CD4-positive, alpha-beta T cell treated with Interferon gamma for 1 hour (primary cell): ENCODE measurements at regions not wholly inside any gene's neighbourhood (a gene's known extent, or its start where the extent isn't known, plus 50 kb on each side); places are given as distances from the start of the nearest gene placed in this dataset.
"Not testable (repeated sequence)": the region's sequence is repeated elsewhere in the genome, so short reads cannot be mapped to it uniquely, and the experiment has no call there.

ENCODE experiments used
- DNase-seq: peaks from one replicate; pipeline ENCODE4 v3.0.0-alpha.2; 2020

DNA sequence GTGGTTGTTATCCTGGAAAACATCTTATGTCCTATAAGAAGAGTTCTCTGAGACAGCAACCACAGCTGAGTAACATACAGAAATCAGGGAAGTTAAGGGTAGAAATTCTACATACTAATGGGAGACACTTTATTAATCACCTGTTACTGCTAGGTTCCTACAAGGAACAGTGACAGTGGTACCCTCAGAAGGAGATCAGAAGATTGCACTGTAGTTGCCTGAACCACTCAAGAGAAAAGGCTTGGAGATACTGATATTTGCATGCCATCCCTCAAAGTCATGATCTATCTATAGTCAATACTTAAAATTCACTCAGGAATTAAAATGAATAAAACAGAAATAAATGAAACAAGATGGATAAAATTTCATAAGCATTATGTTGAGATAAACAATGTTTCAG is 136.0 kb downstream of the LMLN start:
- no peak for DNase-seq

DNA sequence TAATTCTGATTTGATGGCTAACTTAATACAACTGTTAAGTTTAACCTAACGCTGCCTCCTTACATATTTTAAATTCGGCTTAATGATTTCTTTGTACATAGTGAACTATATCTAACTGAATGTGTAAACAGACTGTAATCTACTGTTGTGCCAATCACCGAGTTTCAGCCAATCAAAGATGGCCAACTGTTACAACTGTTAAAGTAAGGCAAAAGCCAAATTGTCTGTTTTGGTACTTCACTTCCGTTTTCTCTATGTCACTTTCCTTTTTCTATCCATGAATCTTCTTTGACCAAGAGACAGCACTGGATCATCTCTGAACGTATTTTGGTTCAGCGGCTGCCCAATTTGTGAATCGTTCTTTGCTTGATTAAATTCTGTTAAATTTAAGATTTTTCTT is 137.0 kb downstream of the LMLN start:
- DNase-seq = no peak

DNA sequence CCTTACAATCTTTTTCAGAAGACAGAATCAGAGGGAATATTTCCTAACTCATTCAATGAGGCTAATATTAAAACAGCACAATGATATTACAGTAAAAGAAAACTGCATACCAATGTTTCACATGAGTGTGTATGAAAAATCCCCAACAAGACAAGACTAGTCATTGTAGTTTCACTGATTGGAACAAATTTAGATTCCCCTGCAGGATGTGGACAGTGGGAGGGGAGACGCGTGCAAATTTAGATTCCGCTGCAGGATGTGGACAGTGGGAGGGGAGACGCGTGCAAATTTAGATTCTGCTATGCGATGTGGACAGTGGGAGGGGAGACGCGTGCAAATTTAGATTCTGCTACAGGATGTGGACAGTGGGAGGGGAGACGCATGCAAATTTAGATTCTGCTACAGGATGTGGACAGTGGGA is 138.7 kb downstream of the LMLN start:
- peak; percentile 46 for DNase-seq

DNA sequence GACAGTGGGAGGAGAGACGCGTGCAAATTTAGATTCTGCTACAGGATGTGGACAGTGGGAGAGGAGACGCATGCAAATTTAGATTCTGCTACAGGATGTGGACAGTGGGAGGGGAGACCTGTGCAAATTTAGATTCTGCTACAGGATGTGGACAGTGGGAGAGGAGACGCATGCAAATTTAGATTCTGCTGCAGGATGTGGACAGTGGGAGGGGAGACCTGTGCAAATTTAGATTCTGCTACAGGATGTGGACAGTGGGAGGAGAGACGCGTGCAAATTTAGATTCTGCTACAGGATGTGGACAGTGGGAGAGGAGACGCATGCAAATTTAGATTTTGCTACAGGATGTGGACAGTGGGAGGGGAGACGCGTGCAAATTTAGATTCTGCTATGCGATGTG is 143.1 kb downstream of the LMLN start:
- DNase-seq = not testable (repeated sequence)

DNA sequence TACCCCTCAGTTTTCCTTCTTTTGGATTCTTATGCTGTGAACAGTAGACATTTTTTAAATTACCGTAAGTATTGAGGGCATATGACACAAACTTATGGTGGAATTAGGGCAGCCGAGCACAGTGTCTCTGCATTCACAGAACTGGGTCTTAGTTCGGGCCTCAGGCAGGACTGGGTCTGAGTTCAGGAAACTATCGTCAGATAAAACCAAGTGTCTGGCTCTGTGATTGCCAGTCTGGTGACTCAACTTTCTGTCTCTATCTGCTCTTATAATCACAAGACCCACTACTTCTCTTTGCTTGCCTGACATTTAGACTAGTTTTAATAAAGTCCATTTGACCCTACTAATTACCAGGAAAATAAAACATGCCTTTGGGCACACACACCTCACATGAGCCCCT is 146.2 kb downstream of the LMLN start:
- DNase-seq = no peak

DNA sequence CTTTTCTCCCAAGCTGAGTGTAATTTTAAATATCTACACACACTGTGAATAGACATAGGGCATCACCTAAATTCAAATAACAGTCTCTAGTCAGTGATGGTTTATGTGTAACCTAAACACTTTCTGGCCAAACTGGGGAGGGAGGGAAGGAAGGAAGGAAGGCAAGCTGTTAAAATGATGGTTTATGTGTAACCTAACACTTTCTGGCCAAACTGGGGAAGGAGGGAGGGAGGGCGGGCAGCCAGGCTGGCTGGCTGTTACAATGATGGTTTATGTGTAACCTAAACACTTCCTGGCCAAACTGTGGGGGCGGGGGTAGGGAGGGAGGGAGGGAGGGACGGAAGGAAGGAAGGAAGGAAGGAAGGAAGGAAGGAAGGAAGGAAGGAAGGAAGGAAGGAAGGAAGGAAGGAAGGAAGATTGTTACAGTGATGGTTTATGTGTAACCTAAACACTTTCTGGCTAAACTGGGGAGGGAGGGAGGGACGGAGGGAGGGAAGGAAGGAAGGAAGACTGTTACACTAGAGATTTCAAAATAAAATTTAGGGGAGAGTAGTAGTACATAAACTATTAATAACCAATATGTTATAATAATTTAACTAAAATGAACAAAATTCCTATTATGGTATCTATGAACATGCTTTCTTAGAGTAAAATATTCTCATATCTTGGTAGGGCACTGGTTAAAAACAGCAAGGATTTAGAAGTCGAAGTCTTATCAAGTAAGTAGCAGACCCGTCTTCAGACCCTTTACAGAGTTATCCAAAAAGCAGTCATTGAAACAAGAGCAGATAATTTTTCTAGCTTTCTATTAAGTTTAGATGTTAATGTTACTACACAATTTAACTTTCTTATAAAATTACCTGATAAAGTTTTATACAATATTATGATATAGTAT is 148.1 kb downstream of the LMLN start:
- DNase-seq = no peak

DNA sequence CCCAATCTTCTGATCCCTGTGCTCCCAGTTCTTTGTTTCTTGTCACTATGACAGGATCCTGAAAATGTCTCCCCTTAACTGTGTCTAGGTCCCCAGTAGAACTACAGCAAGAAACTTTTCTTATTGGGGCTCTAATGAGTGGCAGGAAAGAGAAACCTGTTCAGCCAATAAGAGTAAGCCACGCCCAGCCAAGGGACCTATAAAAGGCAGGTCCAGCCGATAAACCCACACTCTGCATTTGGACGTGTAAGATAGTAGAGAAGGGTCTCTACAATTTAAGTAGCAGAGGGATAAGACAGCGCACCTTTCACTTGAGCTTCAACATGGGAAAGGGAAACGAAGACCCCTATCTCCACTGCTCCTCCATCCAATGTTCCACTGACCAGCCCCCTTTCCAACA is 149.9 kb downstream of the LMLN start:
- DNase-seq = no peak

DNA sequence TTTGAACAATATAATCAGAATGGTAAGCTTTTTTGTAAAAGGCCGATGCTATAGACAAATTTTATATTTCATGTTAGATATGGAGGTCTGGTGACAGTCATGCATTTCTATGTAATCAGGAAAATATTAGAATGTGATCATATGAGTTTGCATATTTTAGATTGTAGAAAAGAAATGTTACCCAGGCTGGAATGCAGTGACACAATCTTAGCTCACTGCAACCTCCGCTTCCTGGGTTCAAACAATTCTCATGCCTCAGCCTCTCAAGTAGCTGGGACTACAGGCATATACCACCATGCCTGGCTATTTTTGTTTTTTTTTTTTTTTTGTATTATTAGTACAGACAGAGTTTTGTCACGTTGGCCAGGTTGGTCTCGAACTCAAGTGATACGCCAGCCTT is 152.0 kb downstream of the LMLN start:
- DNase-seq = no peak

DNA sequence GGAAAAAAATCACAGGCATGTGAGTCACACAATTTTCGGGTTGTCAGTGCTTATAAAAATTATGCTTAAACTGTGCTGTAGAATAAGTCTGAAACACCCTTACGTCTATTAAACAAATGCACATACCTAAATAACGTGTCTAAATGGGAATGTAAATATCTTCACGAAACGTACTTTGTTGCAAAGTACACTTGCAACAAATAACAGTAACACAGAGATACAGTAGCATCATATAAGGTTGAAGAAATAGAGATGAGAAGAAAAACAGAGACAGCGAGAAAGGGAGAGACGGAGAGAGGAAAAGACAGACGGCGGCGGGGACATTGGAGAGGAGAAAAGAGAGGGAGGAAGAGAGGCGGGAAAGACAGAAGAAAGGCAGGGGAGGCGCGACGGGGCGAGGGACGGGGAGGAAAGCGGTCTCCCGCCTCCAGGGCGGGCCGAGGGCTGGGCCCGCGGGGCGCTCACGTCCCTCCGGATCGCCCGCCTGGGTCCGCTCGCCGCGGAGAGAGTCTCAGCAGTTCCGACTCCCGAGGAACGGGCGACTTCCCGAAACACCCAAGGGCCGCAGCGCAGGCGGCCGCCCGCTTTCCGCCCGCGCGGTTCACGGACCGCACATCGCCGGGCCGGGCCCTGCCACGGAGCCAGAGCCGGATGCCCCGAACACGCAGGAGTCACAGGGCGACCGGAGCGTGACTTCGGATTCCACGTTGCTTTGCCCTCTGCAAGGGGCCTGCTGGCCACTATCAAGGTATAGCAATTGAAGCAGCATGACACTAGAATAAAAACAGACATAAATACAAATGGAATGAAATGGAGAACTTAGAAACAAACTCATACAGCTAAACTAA is 153.4 kb downstream of the LMLN start:
- DNase-seq = no peak

DNA sequence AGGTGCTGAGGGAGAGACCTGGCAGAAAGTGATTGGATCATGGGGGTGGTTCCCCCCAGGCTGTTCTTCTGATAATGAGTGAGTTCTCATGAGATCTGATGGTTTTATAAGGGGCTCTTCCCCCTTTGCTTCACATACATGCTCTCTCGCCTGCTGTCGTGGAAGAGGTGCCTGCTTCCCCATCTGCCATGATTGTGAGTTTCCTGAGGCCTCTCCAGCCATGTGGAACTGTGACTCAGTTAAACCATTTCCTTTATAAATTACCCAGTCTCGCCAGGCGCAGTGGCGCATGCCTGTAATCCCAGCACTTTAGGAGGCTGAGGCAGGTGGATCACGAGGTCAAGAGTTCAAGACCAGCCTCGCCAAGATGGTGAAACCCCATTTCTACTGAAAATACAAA is 154.5 kb downstream of the LMLN start:
- DNase-seq = not testable (repeated sequence)

DNA sequence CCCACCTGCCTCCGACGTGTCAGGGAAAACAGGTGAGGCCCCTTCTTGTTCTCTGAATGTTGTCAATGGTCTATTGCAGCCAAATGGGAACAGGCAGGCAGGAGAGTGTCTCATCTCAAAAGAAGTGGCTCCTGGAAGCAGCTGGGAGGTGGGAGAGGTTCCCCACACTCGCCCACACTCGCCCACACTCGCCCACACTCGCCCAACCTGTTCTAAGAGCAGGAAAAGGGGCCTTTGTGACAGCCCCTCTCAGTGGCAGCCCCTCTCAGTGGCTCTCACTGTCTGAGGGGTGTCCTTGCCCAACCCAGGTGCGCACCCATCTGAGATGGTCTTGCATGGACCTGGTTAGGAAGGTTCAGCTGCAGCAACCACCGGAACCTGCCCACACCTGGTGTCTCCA is 162.2 kb downstream of the LMLN start:
- DNase-seq = not testable (repeated sequence)

DNA sequence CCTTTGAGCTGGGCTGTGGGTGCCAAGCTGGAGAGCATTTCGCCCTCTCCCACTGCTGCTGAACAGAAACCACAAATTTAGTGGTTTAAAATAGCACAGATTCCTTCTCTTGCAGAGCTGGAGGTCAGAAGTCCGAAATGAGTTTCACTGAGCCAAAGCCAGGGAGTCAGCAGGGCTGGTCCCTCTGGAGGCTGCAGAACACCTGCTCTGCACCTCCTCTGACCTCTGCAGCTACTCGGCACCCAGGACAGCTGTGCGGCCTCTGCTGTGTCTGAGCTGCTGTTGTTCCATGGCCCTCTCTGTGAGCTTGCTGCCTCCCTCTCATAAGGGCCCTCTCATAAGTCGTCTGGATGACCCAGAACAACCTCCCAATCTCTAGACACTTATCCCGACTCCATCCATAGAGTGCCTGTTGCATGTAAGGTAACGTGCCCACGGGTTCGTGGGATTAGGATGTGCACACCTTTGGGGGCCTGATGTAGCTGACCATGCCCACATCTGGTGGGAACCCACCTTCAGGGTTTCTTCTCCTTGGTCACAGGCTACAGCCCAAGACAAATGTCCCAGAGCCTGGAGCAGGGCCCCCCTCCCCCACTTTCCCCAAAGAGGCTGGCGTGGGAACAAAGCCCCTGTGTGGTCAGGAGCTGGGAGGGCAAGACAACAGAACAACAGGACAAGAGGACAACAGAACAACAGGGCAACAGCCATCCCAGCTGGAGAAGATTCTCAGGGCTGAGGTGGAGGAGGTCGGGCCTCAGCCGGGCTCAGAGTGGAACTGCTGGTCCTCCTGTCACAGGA is 177.2 kb downstream of the LMLN start:
- DNase-seq = not testable (repeated sequence)

DNA sequence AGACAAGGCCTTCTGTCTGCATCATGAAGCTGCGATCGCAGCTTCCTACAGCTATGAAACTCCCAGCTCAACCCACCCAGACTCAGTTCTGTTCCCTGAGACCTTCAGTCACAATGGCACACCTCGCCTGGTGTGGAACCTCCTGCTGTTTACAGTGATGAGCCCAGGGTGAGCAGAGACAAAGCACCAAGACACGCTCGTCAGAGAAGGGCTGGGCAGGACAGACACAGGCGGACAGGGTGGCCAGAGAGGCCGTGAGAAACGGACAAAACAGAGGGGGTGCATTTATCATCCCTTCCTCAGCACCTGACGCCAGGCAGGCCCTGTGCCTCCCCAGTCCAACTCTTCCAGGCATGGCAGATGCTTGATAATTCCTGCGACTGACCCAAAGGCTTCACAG is 178.2 kb downstream of the LMLN start:
- DNase-seq = not testable (repeated sequence)

DNA sequence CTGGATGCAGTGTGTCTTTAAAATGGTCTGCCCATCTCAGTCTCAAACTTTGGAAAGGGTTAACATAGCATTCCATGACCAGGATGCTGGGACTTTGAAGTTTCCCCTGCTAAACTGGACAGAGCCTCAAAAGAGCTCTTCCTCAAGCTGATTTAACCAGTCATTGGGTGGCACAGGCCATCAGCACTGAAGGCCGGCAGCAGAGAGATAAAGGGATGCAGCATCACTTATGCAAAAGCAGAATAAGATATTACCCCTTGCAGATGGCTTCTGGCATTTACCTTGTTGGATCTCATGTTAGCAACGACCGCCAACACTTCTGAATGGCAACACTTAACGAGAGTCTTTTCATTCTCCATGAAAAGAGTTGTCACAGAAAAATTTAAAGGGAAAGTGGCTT is 179.0 kb downstream of the LMLN start:
- not testable (repeated sequence) for DNase-seq

DNA sequence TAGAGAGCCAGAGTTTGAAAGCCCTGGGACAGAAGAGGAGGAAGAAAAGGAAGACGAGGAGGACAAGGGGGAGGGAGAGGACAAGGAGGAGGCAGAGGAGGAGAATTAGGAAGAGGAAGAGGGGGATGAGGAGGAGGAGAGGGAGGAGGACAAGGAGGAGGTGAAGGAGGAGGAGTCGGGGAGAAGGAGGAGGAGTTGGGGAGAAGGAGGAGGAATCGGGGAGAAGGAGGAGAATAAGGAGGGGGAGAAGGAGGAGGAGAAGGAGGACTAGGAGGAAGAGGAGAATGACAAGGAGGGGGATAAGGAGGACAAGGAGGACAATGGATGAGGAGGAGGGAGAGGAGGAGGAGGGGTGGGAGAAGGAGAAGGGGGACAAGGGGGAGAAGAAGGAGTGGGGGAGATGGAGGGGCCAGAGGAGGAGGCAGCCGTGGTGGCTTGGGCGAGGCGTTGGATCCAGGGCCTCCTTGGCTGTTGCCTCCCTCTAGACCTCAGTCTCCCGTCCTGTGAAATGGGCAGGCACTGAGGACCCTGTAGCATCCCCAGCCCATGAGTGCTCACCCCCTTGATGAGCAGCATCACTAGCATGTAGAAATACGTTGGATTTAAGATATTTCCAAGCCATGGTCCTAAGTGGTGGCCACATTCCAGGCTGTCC is 179.6 kb downstream of the LMLN start:
- DNase-seq = not testable (repeated sequence)

DNA sequence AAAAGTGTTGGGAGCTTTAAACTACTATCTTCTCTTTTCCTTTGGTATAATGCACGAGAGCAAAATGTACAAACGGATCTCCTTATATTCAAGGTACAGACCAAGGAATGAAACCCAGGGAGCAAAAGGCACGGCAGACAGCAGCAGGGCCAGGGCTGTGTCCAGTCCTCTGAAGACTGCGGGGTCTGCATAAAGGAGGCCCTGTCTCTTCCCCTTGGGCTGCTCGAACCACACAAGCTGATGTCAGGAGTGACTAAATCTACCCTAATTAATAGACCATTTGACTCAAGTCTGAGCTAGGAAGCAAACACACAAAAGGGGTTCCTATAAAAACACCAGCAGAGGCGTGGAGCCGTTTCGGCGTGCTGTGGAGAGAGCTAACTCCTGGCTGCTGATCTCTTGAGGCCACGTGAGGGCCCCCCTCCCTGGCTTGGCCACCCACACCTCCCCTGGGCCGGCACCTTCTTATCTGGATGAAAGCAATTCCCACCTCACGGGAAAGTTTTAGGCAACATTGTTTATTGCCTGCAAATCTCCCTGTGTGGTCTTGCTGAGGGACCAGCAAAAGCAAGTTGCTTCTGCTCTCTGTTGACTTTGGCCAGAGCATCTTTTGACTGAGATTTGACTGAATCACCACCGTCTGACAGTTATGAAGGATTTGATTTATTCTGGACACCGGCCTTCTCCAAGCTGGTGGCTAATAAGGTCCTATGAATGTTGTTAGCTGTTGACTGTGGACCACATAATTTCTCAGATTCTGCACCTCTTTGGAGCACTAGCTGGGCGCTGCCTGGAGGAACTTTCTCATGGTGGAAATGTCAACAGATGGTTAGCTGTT is 183.5 kb downstream of the LMLN start:
- not testable (repeated sequence) for DNase-seq

DNA sequence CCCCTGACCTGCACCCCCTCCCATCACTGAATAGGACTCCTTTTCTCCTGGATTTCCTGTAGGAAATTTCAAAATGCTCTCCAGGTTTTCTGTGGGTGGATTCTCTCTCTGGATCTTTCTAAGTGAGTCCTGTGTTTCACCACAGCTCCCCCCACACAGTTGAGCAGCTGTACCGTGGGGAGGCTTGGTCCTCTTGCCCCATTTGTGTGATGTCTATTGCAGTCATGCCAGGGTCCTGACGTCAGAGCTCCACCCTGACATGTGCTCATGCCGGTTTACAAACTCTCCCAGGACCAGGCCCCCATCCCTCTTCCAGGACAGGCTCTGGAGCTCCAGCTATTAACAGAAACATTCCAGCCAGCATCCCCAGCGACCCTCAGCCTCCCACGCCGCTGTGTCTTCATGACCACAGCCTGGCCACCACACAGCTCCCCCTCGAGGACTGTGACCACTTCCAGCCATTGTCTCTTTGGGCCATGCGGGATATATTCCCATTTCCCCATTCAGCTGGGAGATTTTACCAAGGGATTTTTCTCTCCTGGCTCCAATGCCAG is 185.3 kb downstream of the LMLN start:
- not testable (repeated sequence) for DNase-seq

DNA sequence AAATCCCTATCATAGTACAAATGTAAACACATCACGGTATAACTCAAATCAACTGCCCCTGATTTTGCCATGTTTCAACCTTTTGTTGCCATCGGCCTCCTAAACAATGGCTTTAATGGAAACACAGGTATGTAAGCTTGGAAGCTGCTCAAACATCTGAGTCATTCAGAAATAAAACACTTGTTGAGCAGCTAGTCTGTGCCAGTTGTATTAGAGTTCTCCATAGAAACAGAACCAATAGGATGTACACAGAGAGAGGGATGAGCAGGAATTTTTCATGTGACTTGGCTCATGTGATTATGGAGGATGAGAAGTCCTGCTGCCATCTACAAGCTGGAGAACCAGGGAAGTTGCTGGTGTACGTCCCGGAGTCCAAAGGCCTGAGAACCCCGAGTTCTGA is 186.1 kb downstream of the LMLN start:
- not testable (repeated sequence) for DNase-seq

DNA sequence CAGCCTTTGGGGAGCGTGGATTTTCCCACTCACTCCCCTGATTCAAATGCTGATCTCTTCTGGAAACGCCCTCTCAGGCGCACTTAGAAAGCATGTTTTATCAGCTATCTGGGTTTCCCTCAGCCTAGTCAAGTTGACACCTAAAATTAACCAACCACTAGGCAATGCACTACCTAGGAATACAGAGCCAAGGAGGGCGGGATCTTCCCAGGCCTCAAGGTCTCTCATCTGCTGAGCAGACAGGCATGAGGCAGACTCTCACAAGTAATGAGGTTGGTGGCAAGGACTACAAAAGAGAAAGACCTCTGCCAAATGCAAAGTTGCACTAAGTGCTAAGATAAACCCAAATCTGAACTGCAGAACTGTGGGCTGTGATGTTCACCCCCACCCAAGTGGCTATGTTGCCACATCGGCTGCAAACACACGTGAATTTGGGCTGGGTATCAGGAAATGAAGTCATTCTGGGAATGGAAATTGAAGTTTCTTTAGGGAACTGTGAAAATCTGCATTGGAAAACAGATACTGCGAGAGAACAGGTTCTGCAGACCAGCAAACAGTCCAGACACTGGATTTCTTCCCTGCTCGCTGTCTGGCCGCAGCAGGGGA is 186.6 kb downstream of the LMLN start:
- DNase-seq = not testable (repeated sequence)

DNA sequence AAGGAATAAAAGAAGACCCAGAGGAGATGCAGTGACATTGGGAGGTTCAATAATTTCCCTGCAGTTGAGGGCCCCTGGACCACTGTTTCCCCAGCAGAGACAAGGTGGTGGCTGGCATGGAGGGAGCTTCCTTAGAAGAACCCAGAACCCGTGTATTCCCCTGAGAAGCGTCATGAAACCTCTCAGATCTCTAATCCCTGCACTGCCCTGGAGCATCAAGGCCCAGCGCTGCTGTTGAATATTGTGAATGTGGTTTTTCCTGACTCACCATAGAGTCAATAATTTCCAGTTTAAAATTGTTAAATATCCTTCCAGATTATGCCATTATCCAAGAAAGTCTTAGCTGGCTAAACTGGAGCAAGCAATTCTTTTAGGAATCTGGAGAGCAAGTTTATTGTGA is 187.2 kb downstream of the LMLN start:
- not testable (repeated sequence) for DNase-seq

DNA sequence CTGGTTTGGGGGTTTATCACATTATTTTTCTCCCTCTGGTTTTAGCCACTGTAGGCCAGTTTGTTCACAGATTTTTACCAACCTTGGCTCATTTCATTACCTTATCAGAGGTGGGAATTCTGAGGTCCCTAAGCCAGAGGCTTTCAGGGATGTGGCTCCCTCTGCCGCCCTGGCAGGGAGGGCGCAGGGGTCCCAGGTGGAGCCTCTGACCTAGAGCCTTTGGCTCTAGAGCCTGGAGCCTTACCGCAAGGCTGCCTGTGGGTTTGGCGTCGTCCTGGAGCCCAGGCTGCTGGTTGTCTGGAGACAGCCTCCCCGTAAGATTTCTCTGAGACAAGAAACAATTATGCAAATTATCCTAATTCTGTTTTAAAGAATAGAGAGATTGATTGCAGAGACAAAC is 188.0 kb downstream of the LMLN start:
- not testable (repeated sequence) for DNase-seq
